ENCODE measurements at regions not wholly inside any gene's neighbourhood (a gene's known extent, or its start where the extent isn't known, plus 50 kb on each side); places are given as distances from the start of the nearest gene placed in this dataset.

- no peaks in the 10 kb centered on the region for H3K9me3 ChIP-seq
- no peak overlapping the region for H3K4me3 ChIP-seq
- TF ChIP-seq POLR2A (IDR thresholded peaks at IDR 0.05) (no peak), CTCF (IDR thresholded peaks at IDR 0.05) (no peak)
- H3K27me3 ChIP-seq: no peaks in the 10 kb centered on the region
- H3K36me3 ChIP-seq (ENCODE audit: low read depth, missing control alignments): no peaks in the 10 kb centered on the region
- no peak overlapping the region for H3K27ac ChIP-seq
- H3K4me1 ChIP-seq: no peaks in the 10 kb centered on the region
- DNase-seq: no peak
- WGBS, 2 donors: 40 to 64% methylated on average over 6 to 8 of the region's 8 CpGs
- intact Hi-C loops (cut with DNase I; ENCODE audit: low total_unique reads): no loop called here
Observed at GRCh38 chr7:26508481-26508880, 216.8 kb downstream of the SNX10 start.

GRCh38 chr7:26508917-26509316 is 217.3 kb downstream of the SNX10 start:
- Histone ChIP-seq H3K4me1 (no peaks in the 10 kb centered on the region), H3K9me3 (no peaks in the 10 kb centered on the region), H3K36me3 (ENCODE audit: low read depth, missing control alignments) (no peaks in the 10 kb centered on the region), H3K4me3 (no peak overlapping the region), H3K27me3 (no peaks in the 10 kb centered on the region), H3K27ac (no peak overlapping the region)
- intact Hi-C loops (cut with DNase I; ENCODE audit: low total_unique reads): no loop called here
- 57 to 72% methylated on average over 5 of the region's 5 CpGs for WGBS, 2 donors
- no peak for DNase-seq
- TF ChIP-seq CTCF (IDR thresholded peaks at IDR 0.05): no peak

- intact Hi-C loops (cut with DNase I; ENCODE audit: low total_unique reads): no loop called here
- H3K27me3 ChIP-seq: no peaks in the 10 kb centered on the region
- no peaks in the 10 kb centered on the region for H3K4me1 ChIP-seq
- 83 to 89% methylated on average over 5 of the region's 5 CpGs for WGBS, 2 donors
- no peak overlapping the region for H3K27ac ChIP-seq
- TF ChIP-seq POLR2A (IDR thresholded peaks at IDR 0.05): no peak
- no peak for DNase-seq
- no peak overlapping the region for H3K4me3 ChIP-seq
- H3K36me3 ChIP-seq (ENCODE audit: low read depth, missing control alignments): no peaks in the 10 kb centered on the region
- H3K9me3 ChIP-seq: no peaks in the 10 kb centered on the region
Observed at GRCh38 chr7:26510231-26510957, 218.7 kb downstream of the SNX10 start.

GRCh38 chr7:26511866-26512265 is 220.2 kb downstream of the SNX10 start:
- no peaks in the 10 kb centered on the region for H3K27me3 ChIP-seq
- H3K4me3 ChIP-seq: no peak overlapping the region
- no peak overlapping the region for H3K27ac ChIP-seq
- intact Hi-C loops (cut with DNase I; ENCODE audit: low total_unique reads): no loop called here
- no peaks in the 10 kb centered on the region for H3K36me3 ChIP-seq (ENCODE audit: low read depth, missing control alignments)
- TF ChIP-seq POLR2A (IDR thresholded peaks at IDR 0.05) (no peak), CTCF (IDR thresholded peaks at IDR 0.05) (no peak)
- no peaks in the 10 kb centered on the region for H3K9me3 ChIP-seq
- 43 to 66% methylated on average over 6 of the region's 6 CpGs for WGBS, 2 donors
- H3K4me1 ChIP-seq: no peaks in the 10 kb centered on the region
- no peak for DNase-seq

- TF ChIP-seq POLR2A (IDR thresholded peaks at IDR 0.05): no peak
- no peak for TF ChIP-seq CTCF (IDR thresholded peaks at IDR 0.05)
- 92 to 100% methylated on average over 3 of the region's 3 CpGs for WGBS, 2 donors
Observed at GRCh38 chr7:26512737-26513136, 221.1 kb downstream of the SNX10 start.

More at GRCh38 chr7:26512737-26513136, 221.1 kb downstream of the SNX10 start:
- no peaks in the 10 kb centered on the region for H3K4me1 ChIP-seq
- H3K36me3 ChIP-seq (ENCODE audit: low read depth, missing control alignments): no peaks in the 10 kb centered on the region
- DNase-seq: no peak
- no peak overlapping the region for H3K27ac ChIP-seq
- intact Hi-C loops (cut with DNase I; ENCODE audit: low total_unique reads): no loop called here
- H3K27me3 ChIP-seq: no peaks in the 10 kb centered on the region
- no peak overlapping the region for H3K4me3 ChIP-seq
- no peaks in the 10 kb centered on the region for H3K9me3 ChIP-seq

Measured in testis (tissue), 2 donors.